PFSK-1 (cell line): ENCODE measurements at regions not wholly inside any gene's neighbourhood (a gene's known extent, or its start where the extent isn't known, plus 50 kb on each side); places are given as distances from the start of the nearest gene placed in this dataset.

Experiments used
- POLR2AphosphoS5 ChIP-seq: IDR thresholded peaks from 2 replicates; pipeline ENCODE4 v1.6.1; 2012; ENCODE audit warnings: low read depth, mild to moderate bottlenecking, control low read depth, low read length, moderate library complexity
- REST ChIP-seq, 2 experiments: IDR thresholded peaks; 2 replicates each; pipeline versions ENCODE4 v1.6.1 to v1.8.0; 2011 to 2012; ENCODE audit warnings: low read depth in 2 of 2, low read length in 2 of 2, control low read depth in 1 of 2, inconsistent platforms in 1 of 2, mild to moderate bottlenecking in 1 of 2, moderate library complexity in 1 of 2; ENCODE audit not compliant: insufficient read depth in 1 of 2
- SIN3A ChIP-seq: IDR thresholded peaks from 2 replicates; pipeline ENCODE4 v1.6.1; 2012; ENCODE audit warnings: mild to moderate bottlenecking, low read length, moderate library complexity, borderline replicate concordance; ENCODE audit not compliant: insufficient read depth
- TAF1 ChIP-seq: IDR thresholded peaks from 2 replicates; pipeline ENCODE4 v1.6.1; 2012; ENCODE audit warnings: low read length, control low read depth, borderline replicate concordance; ENCODE audit not compliant: insufficient read depth

- no peak for TF ChIP-seq REST (IDR thresholded peaks at IDR 0.05; ENCODE audit: insufficient read depth in 1 of 2, low read depth in 2 of 2, low read length in 2 of 2)
- no peak for TF ChIP-seq POLR2AphosphoS5
- no peak for TF ChIP-seq TAF1
- TF ChIP-seq SIN3A: no peak
These were observed 104.1 kb downstream of the GAS1 start for GRCh38 chr9:86843206-86843605.
